ENCODE measurements at regions not wholly inside any gene's neighbourhood (a gene's known extent, or its start where the extent isn't known, plus 50 kb on each side); places are given as distances from the start of the nearest gene placed in this dataset.

- Mint-ChIP-seq H3K9me3 (no peaks in the 10 kb centered on the region), H3K27me3 (ENCODE audit: insufficient read depth) (peaks cover 8% of the 10 kb centered on the region), H3K27ac (no peak overlapping the region), H3K4me3 (no peak overlapping the region), H3K4me1 (ENCODE audit: low read depth) (peaks cover 39% of the 10 kb centered on the region), H3K36me3 (ENCODE audit: low read depth) (no peaks in the 10 kb centered on the region)
- no peak for DNase-seq
- TF ChIP-seq, protein P1, sequence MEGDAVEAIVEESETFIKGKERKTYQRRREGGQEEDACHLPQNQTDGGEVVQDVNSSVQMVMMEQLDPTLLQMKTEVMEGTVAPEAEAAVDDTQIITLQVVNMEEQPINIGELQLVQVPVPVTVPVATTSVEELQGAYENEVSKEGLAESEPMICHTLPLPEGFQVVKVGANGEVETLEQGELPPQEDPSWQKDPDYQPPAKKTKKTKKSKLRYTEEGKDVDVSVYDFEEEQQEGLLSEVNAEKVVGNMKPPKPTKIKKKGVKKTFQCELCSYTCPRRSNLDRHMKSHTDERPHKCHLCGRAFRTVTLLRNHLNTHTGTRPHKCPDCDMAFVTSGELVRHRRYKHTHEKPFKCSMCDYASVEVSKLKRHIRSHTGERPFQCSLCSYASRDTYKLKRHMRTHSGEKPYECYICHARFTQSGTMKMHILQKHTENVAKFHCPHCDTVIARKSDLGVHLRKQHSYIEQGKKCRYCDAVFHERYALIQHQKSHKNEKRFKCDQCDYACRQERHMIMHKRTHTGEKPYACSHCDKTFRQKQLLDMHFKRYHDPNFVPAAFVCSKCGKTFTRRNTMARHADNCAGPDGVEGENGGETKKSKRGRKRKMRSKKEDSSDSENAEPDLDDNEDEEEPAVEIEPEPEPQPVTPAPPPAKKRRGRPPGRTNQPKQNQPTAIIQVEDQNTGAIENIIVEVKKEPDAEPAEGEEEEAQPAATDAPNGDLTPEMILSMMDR (IDR thresholded peaks at IDR 0.05): no peak
These were observed 120.7 kb upstream of the GDF10 start for GRCh38 chr10:47179291-47179647.

DNA sequence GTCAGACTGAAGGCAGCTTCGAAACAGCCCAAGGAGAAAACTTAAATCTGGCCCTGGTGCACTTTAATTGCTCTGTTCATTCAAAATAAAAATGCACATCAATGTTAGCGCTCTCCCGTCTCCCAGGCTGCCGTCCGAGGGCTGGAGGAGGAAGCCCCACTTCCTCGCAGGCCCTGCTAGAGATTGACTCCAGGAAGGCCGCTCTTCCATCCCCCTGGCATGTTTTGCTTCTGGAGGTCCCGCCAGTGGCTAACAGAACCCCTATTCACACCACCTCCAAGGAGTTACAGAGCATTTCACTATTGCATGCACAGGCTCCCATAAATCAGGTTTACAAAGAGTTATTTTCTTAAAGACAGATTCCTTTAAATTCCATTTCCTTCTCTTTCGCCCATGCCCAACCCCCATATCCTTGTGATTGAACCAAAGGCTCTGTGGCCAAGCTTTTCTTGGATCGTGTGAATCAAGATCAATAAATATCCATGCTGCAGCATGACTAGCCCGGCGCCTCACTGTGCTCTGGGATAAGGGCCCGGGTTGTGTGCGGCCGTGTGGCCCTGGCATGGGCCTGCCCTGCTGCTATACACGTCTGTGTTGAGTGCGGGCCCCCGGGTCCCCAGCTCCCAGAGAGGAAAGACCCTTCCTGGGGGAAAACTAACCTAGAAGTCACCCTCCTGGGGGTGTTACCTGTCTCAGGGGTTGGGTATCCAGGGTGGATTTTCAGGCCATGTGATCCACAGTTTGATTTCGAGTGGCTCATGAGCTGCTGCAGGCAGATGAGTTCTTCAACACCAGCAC is 118.7 kb upstream of the GDF10 start:
- Mint-ChIP-seq H3K27me3 (ENCODE audit: insufficient read depth) (peaks cover 10% of the 10 kb centered on the region), H3K36me3 (ENCODE audit: low read depth) (no peaks in the 10 kb centered on the region), H3K4me1 (ENCODE audit: low read depth) (peaks cover 28% of the 10 kb centered on the region), H3K4me3 (no peak overlapping the region), H3K27ac (no peak overlapping the region), H3K9me3 (no peaks in the 10 kb centered on the region)
- TF ChIP-seq, protein P1 (IDR thresholded peaks at IDR 0.05): no peak
- no peak for DNase-seq

DNA sequence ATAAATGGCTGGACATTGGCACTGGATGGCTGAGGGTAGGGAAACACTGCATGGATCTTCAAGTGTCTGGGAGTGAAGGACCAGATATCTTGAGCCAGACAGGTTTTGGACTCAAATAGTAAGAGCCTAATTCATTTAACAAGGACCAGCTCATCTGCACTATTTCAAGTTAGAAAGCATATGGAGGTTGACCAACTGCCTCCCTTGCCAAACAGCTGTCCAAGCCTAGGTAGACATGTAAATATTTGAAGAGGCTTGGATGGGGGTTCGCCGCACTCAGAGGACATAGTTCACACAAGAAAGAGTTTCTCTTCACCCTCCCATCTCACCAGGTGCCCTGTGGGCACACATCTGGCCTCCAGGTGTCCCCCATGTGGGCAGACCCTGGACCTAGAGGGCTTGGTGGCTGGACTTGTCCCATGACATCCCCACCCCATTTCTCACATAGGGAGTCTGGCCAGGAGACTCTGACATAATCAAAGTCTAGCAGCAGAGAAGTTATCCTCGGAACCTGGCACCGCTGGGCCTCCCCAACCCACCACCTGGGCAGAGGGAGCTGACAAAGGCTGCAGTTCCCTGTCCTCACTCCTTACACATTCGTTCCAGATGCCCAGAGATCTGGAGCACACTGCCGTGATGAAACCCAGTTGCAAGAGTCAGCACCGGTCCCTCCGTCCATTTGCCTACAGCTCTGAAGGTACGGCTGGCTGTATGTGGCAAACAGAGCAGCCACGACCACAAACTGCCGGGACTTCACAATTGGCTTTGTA is 116.9 kb upstream of the GDF10 start:
- no peak overlapping the region for H3K4me3 Mint-ChIP-seq
- H3K4me1 Mint-ChIP-seq (ENCODE audit: low read depth): peaks cover 9% of the 10 kb centered on the region
- no peak for DNase-seq
- H3K27me3 Mint-ChIP-seq (ENCODE audit: insufficient read depth): peaks cover 24% of the 10 kb centered on the region
- TF ChIP-seq, protein P1 (IDR thresholded peaks at IDR 0.05): no peak
- H3K36me3 Mint-ChIP-seq (ENCODE audit: low read depth): no peaks in the 10 kb centered on the region
- H3K9me3 Mint-ChIP-seq: no peaks in the 10 kb centered on the region
- H3K27ac Mint-ChIP-seq: no peak overlapping the region

- Mint-ChIP-seq H3K9me3 (no peaks in the 10 kb centered on the region), H3K27me3 (ENCODE audit: insufficient read depth) (peaks cover 29% of the 10 kb centered on the region), H3K36me3 (ENCODE audit: low read depth) (no peaks in the 10 kb centered on the region), H3K4me1 (ENCODE audit: low read depth) (peaks cover 3% of the 10 kb centered on the region), H3K4me3 (no peak overlapping the region), H3K27ac (no peak overlapping the region)
- TF ChIP-seq, protein P1 (IDR thresholded peaks at IDR 0.05): no peak
- DNase-seq: no peak
These were observed 116.3 kb upstream of the GDF10 start for GRCh38 chr10:47183704-47184041.

DNA sequence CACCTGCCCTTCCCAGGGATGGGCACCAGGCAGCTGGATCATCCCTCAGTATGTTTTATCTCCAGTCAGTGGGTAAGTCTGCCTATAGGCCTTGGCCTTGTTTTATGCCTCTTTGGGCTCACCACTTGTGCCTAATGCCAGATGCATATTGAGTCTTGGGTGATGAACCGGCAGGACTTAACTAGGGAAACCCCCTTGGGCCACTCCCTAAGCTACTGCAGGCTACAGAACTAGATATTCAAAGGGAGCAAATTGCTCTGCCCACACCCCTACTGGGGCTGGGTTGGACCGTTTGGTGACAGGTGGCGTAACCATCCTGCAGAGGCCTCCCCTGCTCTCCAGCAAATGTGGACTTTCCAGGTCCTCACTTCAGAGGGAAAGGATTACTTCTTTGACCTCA is 115.7 kb upstream of the GDF10 start:
- H3K36me3 Mint-ChIP-seq (ENCODE audit: low read depth): no peaks in the 10 kb centered on the region
- no peaks in the 10 kb centered on the region for H3K9me3 Mint-ChIP-seq
- no peak overlapping the region for H3K4me3 Mint-ChIP-seq
- no peaks in the 10 kb centered on the region for H3K4me1 Mint-ChIP-seq (ENCODE audit: low read depth)
- H3K27me3 Mint-ChIP-seq (ENCODE audit: insufficient read depth): peaks cover 31% of the 10 kb centered on the region
- TF ChIP-seq, protein P1 (IDR thresholded peaks at IDR 0.05): no peak
- DNase-seq: no peak
- H3K27ac Mint-ChIP-seq: no peak overlapping the region
